Neural progenitor cell (in vitro differentiated cells): ENCODE measurements at regions not wholly inside any gene's neighbourhood (a gene's known extent, or its start where the extent isn't known, plus 50 kb on each side); places are given as distances from the start of the nearest gene placed in this dataset.
"Not testable (repeated sequence)": the region's sequence is repeated elsewhere in the genome, so short reads cannot be mapped to it uniquely, and the experiment has no call there.

ENCODE experiments used
- EZH2 ChIP-seq: fragments of 200-600 bp; sonication (generic); IDR thresholded peaks from 2 replicates; pipeline ENCODE4 v1.6.1; 2017; ENCODE audit warnings: antibody characterized with exemption, mild to moderate bottlenecking, moderate library complexity
- EZH2phosphoT487 ChIP-seq: fragments of 200-600 bp; sonication (generic); IDR thresholded peaks from 2 replicates; pipeline ENCODE4 v1.6.1; 2017; ENCODE audit warnings: antibody characterized with exemption
- TF ChIP-seq, protein P1 (sequence below): fragments of 200-600 bp; sonication (generic); IDR thresholded peaks from 2 replicates; pipeline ENCODE4 v1.5.1; 2017; ENCODE audit warnings: antibody characterized with exemption, mild to moderate bottlenecking

DNA sequence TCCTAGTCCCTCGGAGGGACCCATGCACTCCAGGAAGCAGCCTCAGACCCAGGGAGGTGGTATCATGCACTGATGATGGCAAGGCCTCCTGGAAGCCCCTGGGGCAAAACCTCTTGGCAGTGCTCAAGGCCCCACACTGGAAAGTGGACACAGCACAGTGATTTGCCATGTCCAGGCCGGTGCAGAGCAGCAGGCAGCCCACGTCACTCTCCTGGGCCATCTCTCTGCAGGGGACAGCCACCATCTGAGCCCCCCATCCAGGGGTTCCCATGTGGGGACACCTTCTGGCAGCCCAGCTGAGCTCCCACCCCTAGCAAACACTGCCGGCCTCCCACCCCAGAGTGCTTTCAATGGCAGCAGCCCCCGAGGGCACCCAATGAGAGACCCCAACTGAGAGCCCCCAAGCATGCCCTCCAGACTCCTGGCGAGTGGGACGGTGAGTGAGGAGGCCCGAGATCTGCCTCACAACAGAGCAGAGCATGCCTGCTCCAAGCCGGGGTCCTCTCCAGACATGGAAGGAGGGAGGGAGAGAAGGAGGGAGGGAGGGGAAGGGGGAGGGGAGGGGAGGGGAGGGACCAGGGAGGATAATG lies 116.5 kb upstream of the FOXD4L5 start:
- TF ChIP-seq, protein P1, sequence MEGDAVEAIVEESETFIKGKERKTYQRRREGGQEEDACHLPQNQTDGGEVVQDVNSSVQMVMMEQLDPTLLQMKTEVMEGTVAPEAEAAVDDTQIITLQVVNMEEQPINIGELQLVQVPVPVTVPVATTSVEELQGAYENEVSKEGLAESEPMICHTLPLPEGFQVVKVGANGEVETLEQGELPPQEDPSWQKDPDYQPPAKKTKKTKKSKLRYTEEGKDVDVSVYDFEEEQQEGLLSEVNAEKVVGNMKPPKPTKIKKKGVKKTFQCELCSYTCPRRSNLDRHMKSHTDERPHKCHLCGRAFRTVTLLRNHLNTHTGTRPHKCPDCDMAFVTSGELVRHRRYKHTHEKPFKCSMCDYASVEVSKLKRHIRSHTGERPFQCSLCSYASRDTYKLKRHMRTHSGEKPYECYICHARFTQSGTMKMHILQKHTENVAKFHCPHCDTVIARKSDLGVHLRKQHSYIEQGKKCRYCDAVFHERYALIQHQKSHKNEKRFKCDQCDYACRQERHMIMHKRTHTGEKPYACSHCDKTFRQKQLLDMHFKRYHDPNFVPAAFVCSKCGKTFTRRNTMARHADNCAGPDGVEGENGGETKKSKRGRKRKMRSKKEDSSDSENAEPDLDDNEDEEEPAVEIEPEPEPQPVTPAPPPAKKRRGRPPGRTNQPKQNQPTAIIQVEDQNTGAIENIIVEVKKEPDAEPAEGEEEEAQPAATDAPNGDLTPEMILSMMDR, result not testable (repeated sequence)
- TF ChIP-seq EZH2phosphoT487, EZH2: not testable (repeated sequence)
